Anterior cingulate cortex (tissue), 58 donors: ENCODE measurements at regions not wholly inside any gene's neighbourhood (a gene's known extent, or its start where the extent isn't known, plus 50 kb on each side); places are given as distances from the start of the nearest gene placed in this dataset.
A peak's percentile ranks its signal among the peaks of the same experiment; 100 is the strongest.

Experiments used
- DNase-seq, 58 donors: peaks; one replicate each; lab custom pipeline; 2025; lab: John Stamatoyannopoulos, UW

DNA sequence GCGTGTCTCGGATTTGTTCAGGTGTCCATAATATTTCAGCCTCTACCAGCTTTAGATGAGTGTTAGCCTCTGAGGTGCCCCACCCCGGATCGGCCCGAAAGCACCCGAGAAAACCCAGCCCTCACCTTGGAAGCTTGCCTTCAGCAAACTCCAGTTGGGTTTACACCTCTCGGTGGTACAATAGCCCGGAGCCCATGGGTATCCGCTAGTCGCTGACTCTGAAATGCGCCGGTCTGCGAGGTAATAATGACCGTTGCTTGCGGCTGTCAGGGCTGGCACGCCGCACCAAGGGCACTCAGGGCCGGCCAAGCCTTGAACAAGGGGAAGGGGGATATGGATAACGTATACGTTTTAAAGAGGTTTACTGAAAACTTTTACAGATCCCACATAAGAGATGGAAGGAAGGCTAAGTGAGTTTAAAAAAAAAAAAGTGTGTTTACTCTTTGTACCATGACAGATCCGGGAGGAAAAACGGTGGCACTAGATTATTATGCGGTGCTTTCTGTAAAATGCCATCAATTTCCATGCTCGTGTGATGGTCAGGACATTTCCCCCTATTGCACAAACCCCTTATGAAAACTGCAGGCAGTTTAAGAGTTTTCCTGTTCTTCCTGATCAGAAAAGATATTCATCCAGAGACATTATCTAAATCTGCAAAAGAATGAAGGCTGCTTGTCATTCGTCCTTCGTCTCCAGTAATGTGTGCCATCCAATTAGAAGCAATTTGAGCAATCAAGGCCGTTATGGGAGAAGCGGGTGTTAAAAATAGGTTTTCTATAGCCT is 124.2 kb downstream of the TMEM161B start:
- DNase-seq = peak in 37 of 58 donors; percentile 1 to 53 (median 22)

DNA sequence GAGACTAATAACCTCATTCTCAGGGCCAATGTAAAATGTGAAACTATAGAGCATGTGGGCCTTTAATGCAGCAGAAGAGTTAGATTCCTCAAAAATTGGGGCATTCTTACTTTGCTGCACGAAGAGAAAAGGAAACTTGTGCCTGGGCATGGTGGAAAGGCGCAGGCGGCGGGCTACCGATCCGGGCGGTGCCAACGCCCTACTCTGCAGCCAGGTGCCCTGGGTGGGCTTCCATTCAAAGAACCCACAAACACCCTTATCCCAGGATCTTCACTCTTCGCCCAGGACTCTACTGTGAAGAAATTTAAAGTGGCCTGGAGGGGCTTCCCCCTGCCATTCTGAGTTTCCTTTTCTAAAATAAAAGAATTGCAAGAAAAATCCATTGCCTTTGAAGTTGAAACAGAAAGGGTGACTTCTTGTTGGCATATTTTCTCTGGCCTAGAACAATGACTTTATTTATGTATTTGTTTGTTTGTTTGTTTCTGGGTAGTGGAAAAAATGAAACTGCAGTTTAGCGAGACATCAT is 124.9 kb downstream of the TMEM161B start:
- DNase-seq = peak in 14 of 58 donors; percentile 14 to 56 (median 34)

DNA sequence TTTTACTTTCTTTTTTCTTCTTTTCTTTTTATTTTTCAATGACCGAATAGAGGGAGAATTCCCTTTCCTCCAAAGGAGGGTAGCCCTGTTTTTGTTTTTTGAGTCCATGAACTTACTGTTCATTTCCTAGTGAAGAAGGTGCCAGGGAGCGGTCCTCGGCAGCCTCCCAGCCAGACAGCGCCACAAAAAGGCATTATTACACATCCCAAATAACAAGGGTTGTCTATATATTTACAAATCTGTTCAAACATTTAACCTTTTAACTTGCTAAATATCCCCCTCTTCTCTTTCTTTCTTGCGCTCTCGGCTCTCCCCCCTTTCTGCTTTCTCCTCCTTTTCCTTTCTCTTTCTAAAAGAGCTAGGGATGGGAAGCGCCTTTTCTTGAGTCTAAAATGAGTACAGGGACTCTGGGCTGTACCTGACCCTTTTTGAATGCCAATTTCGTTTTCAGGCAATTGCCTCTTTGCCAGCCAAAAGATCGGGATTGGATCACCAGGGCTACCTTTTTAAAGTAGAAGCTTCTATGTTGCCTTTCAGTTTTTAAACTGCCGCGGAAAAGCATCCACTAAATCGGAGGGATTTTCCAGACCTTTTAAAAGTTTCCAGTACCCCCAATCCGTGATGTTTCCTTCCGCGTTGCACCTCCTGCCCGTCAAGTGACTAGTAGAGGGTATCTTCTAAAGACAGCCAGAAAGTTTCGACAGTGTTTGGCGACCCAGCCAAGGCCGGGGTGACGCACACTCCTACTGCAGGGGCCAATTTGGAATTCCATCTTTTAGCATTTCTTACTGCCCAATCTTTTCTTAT is 125.6 kb downstream of the TMEM161B start:
- DNase-seq = peak in 41 of 58 donors; percentile 4 to 66 (median 38)

DNA sequence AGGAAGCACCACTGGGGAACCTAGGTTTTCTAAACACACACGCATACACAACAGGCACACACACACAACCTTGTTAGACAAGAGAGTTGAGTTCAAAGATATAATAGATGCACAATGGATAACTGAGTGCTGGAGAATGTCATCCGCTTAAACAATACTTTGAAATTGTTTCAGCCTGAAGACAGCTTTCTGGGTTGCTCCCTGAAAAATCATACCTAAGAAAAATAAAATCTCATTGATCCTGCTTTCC is 126.1 kb downstream of the TMEM161B start:
- DNase-seq = no peak

DNA sequence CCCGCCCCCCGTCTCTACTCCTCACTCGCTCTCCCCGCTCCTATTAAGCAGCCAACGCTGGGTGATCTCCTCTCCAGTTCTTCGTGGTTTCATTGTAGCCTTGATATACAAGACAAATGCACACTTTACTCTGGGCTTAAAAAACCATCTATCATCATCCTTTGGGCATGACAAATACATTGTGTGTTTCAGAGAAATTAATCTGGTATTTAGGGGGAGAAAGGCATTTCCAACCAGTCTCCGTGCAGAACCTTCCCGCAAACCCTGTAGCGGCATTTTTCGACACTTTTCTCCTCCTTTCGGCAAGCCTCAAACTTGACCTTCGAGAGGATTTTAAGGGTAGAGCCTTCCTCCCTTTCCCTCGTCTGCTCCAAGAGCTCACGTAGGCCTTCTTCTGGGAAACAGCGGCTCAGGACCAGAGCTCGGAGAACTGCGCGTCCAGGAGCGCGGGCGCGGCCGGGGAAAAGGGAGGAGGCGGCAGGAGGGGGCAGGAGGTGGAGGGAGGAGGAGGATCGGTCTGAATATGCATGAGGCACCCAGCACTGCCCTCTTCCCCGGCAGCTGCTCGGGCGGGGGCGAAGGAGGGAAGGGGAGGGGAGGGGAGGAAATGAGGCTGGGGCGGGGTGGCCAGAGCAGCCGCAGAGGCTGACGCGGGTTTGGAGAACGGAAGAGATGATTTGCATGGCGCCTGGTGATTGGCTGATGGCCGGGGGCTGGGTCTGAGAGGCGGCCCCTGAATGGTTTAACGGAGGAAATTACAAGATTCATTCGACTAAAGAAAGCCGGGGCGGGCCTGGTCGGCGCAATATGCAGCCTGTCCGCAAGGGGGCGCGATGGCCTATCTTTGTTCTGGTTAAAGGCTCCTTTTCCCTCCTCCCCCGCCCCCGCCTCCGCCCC is 127.5 kb downstream of the TMEM161B start:
- DNase-seq = peak; percentile 94 to 100 (median 99)

DNA sequence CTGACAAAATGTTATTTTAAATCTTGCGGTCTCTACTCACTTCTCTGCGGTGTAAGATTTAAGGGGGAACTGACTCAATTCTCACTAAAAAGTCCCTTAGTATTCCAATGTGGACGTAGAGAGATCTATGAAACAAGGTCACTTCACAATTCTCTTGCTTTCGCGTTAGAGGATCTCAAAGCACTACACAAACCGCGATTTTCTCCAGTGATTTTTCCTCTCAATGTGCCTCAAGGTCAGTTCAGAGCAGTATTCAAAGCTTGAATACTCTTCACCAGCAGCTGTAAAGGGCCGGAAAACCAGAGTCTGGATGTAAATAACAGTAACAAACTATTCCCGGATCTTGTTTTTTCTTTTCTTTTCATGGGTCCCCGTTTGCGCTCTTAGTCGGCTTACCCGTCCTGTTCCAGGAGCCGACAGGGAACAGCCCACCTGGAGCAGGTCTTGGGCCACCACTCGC is 128.2 kb downstream of the TMEM161B start:
- DNase-seq = peak in 36 of 58 donors; percentile 13 to 71 (median 42)

DNA sequence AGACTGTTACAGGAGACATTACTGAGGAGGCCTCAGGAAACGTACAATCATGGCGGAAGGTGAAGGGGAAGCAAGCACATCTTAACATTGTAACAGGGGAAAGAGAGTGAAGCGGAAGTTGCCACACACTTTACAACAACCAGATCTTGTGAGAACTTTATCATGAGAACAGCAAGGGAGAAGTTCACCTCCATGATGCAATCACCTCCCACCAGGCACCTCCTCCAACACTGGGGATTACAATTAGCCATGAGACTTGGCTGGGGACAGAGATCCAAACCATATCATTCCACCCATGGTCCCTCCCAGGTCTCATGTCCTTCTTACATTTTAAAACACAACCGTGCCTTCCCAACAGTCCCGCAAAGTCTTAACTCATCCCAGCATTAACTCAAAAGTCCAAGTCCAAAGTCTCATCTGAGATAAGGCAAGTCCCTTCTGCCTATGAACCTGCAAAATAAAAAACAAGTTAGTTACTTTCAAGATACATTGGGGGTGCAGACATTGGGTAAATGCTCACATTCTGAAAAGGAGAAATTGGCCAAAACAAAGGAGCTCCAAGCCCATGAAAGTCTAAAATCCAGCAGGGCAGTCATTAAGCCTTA is 138.3 kb downstream of the TMEM161B start:
- DNase-seq = no peak

DNA sequence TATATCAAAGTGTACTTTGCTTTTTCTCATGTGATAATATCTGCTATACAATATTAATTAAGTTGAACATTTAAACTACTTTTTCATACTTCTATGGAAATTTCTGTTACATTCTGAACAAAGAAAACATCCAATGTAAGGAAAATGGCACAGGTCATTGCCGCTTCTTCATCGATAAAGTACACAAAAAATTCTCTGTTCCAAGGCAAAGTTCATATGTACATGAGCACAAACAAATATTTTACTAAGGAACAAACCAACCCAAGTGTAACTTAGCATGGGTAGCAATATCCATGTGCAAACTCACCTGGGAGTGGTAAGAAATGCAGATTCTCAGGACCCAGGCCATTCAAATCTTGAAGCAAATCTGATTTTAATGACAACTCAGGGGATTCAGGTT is 139.8 kb downstream of the TMEM161B start:
- no peak for DNase-seq

DNA sequence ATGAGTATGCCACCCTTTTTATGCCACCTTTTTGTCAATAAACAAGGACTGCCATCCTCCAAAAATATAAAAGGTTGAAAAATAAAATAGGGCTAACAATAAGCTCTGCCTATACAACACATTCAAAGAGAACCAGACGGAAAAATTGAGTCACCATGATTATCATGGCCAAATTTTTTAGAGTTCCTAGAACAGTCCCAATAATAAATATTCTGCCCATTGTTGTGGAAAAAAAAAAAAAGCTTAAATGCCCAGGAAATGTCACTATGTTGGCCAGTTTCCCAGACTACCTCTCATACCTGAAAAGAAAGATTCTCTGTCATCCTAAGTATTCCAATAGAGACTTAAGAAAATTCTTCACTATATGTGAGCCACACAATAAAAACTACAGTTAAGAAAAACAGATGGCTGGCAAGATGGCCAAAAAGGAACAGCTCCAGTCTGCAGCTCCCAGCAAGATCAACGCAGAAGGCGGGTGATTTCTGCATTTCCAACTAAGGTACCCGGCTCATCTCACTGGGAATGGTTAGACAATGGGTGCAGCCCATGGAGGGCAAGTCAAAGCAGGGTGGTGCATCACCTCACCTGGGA is 149.0 kb downstream of the TMEM161B start:
- DNase-seq = no peak

DNA sequence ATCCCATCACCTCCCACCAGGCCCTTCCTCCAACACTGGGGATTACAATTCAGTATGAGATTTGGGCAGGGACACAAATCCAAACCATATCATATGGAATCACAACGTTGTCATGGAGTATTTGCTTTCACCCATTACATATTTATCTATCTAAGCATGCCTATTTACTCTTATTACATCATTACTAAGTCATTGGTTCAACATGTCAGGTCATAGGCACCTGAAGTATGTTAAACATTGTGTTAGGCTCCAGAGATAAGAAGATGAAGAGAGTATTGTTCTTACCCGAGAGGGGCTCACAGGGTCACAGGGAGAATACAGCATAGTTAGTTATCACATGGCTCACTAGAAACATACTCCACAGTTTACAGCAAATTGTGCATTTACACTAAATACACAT is 150.5 kb downstream of the TMEM161B start:
- no peak for DNase-seq

DNA sequence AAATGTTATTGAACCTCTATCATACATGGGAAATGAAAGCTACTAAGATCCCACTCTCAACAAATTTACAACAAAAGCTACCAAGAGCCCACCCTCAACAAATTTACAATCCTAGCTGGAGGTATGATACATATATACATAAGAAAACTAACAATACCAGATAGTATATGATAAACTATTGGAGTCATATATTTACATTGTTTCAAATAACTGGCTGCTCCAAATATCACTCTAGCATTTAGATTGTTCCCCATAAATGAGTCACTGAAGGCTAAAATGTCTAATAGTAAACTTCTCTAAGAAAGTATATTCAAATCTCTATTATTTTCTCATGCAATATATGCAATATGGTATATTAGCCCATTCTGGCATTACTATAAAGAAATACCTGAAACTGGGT is 151.1 kb downstream of the TMEM161B start:
- no peak for DNase-seq

DNA sequence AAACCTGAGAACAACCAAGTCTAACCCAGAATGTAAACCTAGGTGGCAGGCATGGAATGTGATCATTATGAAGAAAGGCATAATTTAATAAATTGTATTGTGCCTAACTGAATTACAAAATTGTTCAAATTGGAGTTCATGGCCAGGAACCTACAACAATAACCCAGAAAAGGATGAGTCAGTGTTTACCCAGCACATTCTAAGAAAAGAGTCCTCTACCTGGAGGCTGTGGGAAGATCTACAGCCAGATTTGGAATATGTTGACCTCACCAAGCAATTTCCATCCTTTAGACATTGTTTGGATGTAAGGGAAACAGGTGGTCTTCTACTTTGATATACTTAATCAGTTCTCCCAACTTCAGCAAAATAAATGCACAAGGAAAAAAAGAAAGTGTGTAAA is 152.2 kb downstream of the TMEM161B start:
- DNase-seq = no peak

DNA sequence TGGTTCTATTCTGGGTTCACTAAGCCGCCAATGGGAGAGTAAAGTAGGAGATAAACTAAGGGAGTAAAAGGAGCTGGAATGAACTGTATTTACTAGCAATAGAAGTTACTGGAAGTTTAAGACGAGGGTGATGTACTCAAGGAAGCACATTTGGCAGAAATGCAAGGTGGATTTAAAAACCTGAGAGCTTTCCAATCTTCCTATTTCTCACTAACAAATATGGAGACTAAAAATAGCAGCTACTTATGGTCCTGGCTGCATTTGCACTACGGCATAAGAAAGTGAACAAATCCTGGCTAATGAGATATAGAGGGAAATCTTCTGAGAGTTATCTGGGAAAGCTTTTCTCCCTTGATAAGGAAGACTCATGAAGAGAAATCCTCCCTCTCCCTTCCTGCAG is 153.4 kb downstream of the TMEM161B start:
- no peak for DNase-seq

DNA sequence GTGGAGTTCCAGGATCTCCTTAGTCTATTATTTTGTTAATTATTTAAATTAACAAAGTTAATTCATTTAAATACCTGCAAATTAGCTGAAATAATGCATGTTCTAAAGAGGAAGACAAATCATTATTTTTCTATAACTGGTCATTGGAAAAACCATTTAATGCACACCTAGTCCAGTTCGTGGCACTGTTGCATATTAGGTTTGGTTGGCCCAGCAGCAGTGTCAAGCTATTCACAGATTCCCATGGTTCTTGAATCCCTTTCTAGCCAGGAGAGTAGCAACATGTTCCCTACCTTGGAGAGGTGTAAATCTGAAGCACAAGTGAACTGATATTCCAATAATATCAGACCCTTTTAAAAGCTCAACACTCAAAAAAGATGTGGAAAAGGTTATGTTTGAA is 155.2 kb downstream of the TMEM161B start:
- DNase-seq = no peak

DNA sequence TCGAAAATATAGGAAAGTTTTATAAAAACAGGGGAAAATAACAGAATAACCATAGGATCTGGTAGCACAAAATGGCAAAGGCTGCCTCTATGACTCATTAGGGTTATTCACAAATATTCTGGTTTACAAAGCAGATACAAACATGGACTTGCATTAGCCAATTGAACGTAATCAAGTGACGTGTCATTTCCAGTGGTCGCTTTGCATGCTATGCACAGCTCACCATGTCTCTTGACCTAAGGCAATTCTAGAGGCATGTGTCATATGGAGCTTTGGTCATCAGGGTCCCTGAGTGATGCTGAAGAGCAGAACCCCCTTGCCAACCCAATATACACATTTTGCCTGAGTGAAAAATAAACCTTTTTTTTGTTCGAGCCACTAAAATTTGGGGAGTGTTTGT is 158.8 kb downstream of the TMEM161B start:
- no peak for DNase-seq

DNA sequence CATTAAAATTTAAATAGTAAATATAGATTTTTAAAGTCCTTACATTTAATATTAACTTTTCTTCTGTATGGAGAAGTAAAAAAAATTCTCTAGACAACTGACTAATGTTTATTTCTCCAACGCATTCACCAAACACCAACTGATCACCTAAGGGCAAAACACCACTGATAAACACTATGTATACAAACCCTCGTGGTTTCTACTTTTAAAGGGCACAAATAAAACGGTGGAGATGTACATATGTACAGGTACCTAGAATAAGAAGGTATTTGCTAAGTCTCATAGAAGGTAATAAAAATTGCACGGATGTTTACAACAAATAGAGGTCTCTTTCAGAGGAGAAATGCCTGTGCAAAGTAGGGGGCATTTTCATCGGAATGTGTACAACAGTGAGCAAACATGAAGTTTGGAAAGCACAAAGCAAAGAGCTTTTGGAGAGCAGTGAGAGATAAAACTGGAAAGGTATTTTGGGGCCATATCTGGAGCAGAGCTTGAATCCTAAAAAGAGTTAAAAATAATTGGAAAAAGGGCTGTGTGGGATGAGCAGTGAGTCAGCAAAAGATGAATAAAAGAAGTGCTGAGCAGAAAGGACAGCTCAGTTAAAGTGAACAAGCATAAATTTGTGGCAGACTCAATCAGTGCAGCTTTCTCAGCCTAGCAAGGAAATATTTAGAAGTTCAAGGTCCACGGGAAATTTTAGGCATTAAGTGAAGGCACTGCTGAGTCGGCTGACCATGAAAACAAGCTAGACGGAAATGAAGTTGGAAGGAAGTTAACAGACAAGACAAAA is 160.0 kb downstream of the TMEM161B start:
- peak in 4 of 58 donors; percentile 9 to 34 (median 14) for DNase-seq

DNA sequence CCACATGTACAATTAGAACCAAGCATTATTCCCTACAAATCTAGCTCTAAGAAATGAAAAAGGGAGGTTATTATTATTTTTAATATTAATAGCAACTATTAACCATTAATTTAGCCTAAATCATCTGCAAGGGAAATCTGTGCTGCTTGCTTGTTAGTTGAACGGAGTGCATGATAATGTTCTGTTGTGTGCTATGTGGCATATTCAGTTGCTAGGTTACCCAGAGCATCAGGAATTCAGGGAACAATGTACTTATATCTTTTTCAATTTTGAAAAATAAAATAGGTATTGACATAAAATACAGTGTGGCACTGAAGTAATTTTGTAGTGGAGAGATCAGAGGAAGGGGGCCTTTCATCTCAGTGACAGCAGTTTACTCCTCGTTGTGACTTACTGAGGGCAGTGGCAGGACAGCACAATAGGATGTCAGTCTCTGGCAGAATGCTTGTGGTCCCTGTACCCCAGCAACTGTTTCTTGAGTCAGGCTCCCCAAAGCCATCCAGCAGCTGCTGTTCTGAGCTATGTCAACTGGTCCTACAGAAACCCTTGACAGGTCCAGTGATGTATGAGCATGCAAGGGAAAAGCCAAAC is 173.6 kb downstream of the TMEM161B start:
- DNase-seq = peak in 1 of 58 donors; percentile 10

DNA sequence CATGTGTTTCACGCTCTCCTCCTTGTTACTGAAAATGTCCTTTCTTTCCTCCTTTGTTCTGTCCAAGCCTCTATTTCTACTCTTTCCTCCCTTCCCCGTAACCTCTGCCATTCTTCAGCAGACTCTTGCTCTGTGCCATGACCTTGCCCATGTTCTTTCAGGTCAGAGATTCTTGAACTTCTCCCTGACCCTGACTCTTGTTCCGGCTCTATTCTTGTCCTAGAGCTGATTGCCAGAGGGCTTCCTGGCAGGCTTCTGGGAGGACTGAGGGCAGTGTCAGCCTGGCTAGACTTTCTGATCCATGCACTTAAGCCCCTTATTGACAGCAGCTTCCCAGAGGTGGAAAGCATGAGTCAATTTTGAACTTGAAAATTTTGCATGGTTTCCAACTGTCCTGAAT is 174.2 kb downstream of the TMEM161B start:
- peak in 1 of 58 donors; percentile 22 for DNase-seq

DNA sequence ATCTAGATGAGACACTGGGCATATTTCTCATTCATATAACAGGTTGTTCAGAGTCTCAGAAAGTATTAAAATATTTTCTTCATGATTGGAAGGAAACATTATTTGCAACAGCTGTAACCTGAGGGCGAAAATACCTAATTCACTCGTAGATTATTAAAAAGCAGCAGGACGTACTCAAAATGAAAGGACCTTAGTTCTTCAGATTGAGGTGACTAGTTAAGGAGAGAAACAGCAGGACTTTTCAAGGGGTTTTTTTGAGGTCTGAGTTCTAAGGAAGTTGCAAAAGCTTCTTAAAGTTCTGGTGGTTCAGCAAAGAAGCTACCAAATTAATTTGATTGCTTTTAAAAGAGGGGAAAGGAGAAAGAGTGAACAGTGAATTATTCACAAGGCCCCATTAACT is 174.9 kb downstream of the TMEM161B start:
- no peak for DNase-seq
